Activated CD8-positive, alpha-beta memory T cell treated with anti-CD3 and anti-CD28 coated beads, Interleukin-2, amount 50 U/mL, for 24 hours (primary cell): ENCODE measurements at regions not wholly inside any gene's neighbourhood (a gene's known extent, or its start where the extent isn't known, plus 50 kb on each side); places are given as distances from the start of the nearest gene placed in this dataset.

ENCODE experiments used
- DNase-seq: peaks from one replicate; pipeline ENCODE4 v3.0.0-alpha.2; 2020; ENCODE audit errors: extremely low read depth

DNA sequence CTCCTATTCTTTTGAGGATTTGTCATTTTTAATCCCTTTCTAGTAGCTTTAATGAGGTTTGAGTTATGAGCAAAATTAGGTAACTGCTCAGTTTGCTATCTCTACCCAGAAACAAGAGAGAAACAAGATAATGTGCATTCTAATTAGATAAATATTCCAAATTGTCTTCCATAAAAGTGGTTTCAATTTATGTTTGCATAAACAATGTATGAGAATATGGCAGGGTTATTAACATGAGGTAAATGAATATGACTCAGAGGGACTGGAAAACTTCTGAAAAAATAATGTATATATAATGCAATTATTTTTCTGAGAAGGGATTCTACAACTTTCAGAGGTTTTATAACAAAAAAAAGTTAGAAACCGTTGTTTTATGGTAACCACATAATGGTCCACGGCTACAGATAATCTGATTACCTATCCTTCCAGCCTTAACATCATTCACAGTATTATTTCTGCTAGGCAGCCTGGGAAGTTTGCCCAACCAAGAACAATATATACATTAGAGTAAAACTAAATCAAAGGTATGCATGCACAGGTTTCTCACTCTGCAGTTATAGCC lies 101.2 kb downstream of the CRPPA start:
- no peak for DNase-seq

DNA sequence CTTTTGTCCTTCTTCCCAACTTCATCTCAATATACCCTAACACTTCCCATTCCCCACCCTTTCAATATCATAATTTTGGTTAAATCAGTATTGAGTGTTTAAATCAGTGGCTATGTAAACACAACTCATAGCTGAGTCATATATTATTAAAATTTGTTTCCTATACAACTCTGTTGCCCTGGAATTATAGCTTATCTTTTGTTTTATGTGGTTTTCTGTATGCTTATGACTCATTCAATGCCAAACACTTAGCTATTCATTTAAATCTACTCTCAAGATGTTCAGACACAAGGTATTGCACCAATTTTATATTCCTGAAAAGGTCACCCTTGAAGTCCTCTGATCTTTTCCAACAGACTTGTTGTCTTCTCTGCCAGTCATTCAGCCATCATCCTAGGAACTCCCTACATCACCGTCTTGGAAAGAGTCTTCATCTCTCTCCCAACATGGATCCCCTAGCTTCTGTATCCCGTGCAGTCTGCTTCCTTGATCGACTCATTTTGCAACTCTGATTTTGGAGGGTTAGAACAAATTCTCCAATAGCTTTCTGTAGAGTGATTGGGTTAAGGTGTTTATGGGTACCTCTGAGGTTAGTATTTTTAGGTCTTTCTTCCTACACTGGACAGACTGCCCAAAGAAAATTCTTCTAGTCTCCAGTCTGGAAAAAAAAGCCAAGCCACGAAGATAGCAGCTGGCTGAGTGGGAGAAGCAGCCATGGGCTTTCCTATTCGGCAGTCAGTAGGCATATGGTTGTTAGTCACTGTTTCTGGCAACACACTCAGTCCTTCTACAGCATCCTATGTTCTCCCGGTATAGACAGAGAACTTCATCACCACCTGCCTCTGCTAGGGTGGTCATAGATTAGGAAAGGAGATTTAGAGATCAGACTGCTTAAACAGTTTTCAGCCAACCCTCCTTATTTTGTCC lies 102.1 kb downstream of the CRPPA start:
- DNase-seq = no peak

DNA sequence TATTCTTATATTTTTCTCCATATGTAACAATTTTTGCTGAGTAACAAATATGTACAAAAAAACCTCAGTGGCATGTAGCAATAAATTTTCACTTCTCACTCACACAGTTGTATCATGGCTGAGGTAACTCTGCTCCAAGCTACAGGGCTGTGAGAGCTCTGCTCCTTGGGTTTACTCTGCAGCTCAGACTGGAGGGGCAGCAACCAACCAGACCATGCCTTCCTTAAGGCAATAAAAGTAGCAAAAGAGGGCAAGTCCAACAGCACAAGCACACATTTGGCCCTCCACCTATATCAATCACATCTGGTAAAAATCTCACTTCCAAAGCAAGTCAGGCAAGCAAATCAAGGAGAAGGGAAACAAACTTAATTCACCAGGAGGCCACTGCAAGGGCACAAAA lies 102.9 kb downstream of the CRPPA start:
- DNase-seq = no peak

DNA sequence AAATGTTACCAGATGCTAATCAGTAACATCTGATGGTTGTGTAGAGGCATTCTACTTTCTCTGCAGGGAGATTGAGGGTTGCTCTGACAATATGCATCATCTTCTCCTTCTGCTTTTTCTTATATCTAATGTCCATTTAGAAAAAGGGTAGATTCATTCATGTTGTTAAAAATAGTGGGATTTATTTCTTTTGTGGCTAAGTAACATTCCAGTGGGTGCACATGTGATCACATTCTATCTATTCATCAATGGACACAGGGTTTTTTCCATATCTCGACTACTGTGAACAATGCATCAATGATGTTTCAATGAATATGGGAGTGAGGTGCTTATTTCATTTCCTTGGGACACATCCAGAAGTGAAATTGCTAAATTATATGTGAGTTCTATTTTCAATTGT lies 103.9 kb downstream of the CRPPA start:
- DNase-seq = no peak

DNA sequence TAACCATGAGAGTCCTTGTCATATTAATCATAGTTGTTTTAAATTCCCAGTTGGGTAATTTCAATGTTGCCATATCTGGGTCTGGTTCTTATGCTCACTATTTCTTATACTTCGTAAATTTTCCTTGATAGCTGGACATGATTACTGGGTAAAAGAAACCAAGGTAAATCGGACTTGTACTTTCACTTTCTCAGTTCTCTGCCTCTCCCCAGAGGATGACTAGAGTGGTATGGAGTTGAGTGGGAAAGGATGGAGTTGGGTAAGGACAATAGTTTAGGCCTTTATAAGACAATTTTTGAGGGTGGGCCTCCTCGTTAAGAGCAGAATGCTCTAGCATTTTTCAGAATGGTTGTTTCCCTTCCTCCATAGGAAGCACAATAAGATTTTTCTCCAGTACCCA lies 106.1 kb downstream of the CRPPA start:
- no peak for DNase-seq

DNA sequence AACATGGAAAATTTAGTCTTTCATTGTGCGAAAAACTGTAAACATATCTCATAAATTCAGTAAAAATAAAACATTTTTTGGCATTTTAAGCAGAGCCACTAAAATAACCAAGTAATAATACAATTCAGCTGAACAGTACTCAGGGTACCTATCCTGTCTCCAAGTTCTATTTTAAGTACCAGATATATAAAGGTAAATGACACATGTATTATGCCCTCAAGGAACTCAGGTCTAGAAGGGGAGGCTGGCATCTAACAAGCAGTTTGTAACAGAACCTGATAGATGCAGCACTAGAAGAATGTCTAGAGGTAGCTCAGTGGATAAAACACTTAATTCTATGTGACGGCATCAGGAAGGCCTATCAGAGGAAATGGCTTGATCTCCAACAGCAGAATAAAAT lies 112.2 kb downstream of the CRPPA start:
- DNase-seq = no peak

DNA sequence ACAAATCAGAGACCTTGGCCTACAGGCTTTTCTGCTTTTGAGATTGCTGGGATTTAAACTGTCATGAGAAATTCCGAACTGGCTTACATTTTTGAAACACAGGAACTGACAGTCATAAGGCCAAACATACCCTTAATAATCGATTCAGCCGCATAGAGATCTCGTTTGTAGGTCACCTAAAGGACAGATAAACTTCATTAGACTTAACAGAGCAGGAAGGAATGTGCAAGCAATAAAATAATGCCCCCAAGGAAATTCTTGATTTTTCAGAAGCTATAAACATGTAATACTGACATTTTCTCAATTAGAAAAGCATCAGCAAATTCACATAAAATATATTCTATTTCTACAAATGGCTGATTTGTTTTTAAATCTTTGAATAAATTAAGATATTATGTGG lies 120.0 kb downstream of the CRPPA start:
- no peak for DNase-seq

DNA sequence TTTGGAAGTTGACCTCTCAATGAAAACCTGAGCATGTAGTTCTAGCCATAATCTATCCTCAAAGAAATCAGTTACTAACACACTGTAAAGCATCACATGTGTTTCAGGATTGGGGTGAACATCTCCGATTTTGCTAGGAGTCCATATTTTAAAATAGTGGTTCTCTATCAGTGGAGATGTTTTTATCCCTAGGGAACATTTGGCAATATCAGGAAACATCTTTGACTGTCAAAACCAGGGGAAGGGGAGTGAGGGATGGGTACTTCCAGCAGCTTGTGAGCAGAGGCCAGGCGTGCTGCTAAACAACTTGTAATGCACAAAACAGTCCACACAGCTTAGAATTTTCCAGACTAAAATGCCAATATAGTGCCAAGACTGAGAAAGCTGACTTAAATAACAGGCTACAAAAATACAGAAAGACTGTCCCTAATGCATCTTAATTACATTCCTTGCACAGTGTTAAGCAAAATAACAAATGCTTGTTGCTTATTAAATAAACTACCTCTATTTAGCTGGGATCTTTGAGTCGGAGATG lies 120.9 kb downstream of the CRPPA start:
- DNase-seq = no peak

DNA sequence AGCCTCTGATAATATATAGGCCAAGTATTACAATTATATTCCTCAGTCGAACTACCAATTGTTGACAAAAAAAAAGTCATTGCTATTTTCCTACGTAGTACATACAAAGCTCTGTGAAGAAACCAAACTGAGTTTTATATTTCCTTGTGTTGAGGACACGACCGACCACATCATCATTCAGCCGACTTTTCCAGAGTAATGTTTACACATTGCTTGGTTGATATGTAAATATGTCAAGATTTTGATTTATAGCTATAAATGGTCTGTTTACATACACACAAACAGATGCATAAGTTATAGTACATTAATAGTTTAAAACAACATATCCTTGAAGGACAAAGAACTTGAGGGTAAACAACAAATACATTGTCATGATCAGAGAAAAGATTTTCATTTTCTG lies 121.5 kb downstream of the CRPPA start:
- no peak for DNase-seq

DNA sequence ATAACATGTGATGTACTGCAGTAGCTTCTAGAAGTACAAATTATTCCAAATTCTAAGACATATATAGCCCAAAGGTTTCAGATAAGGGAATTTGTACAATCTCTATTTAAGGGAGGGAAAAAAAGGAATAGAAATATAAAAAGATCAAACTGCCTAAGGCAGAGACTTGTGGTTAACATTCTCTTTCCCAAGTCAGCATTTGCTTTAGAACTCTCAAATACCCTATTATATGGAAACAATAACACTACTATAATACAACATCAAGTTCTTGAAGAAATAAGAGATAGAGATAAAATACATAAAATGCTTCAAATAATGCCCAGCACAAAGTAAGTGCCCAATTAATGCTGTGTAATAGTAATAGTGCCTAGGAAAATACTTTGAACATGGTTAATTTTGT lies 123.1 kb downstream of the CRPPA start:
- no peak for DNase-seq

DNA sequence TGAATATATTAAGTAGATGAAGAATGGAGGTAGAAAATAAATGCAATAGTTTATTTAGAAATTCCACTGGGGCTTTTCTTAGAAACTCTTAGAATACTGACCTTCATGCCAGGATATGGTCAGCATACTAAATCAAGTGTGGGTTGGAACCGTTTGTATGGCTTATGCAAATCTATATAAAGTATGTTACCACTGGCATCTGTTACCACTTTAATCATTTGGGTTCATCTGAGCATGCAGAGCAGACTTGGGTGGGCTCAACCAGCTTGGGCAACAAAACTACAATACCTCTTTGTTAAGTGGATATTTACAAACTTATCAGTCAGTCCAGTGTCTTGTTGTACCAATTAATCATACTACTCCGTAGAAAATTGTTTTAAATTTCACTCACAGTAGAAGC lies 125.8 kb downstream of the CRPPA start:
- no peak for DNase-seq

DNA sequence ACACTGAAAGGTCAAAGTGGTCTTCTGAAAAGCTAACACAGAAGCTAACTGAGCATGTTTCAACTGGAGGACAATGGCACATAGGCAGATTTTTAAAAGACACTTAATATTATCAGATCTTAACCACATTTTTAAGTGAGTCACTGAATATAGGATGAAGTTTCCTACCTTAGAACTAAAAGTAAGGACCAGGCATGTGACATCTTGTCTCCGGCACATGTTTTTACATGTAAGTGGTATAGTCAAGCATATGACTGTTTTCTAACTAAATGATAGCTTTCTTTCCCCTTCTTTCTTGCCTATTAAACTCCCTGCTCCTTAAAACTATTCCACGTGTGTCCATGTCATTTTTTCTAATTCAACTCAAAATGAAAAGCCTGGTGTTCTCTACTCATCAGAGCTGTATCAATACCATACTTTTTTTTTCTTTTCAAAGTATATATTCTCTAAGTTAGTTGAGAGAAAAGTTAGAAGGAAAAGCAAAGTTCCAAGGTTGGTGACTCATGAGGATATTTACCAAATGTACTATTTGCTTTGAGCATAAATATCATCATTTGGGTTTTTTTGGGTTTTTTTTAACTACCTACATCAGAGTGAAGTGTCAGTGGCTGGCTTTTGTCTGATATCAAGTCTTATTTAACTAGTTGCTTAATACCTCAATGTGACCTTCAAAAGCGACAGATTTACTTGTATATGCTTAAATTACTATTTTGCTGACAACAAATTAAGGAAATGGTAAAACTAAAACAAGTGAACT lies 127.5 kb downstream of the CRPPA start:
- DNase-seq = no peak

DNA sequence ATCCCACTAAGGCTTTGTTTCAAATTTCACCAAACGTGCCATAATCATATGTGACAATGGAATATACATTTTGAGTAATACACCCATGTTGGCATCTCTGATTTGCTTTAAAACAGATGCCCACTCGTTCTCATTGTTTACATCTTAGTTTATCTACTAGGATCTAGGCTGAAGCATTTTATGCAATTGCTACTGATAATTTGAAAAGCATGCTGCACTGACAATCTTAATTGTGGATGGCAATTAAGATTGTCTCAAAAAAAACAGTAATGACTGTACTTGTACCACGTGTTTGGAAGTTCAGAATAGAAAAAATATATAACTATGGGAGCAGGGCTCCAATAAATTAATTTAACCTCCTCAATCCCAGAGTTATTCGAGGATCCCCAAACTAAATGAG lies 136.8 kb downstream of the CRPPA start:
- no peak for DNase-seq

DNA sequence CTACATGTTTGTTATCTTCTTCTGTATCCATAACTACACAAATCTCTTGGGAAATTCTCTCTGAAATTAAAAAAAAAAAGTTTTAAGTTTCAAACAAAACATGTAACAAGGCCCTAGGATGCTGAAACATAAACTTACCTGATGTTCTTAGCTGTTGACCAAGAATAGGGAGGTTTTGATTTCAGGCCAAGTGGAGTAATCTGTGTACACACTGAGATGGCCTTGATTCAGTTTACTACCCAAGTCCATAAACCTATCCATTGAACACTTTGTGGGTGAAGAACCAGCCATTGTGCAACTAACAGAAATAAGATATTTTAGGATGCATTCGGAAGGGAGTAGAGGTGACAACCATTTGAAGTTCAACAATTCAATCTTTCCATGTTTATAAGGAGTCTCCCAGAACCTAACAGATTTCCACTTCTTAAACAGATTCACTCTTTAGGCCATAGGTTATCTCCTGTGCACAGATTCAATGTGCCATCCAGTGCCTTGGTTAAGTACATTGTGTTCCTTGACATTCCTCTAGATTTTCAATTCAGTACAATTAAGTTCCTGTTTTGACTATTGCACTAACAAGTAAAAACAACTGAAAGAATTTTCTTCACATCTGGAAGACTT lies 143.1 kb downstream of the CRPPA start:
- DNase-seq = no peak

DNA sequence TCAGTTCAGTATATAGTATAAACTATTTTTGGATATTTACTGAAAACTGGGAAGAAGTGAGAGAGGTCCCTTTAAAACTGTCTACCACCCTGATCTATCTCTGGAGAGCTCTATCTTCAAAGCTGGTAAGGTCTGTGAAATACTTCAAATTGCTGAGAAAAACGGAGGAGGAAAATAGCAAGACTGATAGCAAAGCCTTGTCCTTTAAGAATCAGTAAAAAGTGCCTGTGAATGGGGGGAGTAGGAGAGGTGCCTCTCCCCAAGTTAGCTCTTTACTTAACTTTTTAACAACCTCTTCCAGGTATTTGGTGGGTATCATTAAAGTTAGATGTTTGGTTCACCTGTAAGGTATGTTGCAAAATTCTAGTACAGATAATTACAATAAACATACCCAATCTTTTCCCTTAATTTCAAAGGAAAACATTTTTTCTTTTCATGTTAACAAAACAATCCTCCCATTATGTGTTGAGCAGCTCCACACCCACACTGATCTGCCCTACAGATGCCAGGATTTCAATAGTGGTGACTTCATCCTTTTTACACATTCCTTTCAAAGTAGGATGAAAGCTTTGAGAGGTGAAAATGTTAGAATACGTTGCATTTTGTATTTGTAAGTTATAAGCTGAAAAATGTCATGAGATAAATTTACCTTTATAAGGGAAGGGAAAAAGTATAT lies 149.2 kb downstream of the CRPPA start:
- DNase-seq = no peak

DNA sequence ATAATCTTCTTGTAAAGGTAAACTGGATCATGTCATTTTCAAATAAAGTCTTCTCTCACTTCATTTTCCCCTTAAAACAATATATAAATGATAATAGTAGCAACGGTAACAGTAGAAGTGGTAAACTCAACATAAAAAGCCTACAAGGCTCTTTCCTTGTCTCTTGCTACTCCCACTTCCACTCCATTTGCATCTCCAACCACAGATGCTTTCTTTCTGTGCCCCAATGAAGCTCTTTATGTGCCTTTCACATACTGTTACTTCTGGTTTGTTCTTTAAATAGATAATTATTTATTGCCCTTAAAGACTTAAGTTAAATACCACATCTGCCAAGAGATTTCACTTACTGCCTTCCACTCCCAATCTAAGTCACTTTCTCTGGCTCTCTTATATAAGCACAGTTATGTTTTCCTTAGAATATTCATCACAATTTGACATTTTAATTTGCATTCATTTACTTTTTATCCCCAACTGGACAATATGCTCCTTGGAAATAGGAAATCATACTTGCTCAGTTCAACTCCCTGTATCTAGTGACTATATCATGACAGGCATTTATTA lies 149.9 kb downstream of the CRPPA start:
- DNase-seq = no peak

DNA sequence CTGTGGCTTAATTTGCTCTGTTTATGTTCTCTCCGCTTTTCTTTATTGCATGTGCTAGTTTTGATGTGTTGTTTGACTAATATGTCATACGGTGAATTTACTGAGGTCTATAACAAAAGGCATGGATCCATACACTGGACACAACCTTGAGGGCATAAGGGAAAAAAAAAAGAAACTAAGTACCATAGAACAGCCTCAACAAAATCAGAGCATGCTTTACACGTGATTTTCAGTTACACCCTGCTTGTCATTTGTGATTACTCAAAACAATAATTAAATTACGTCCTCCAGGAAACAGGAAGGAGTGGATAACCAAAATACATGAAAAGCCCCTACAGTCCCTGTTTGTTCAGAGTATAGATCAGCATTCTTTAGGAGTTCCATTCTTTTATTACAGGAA lies 150.5 kb downstream of the CRPPA start:
- DNase-seq = no peak

DNA sequence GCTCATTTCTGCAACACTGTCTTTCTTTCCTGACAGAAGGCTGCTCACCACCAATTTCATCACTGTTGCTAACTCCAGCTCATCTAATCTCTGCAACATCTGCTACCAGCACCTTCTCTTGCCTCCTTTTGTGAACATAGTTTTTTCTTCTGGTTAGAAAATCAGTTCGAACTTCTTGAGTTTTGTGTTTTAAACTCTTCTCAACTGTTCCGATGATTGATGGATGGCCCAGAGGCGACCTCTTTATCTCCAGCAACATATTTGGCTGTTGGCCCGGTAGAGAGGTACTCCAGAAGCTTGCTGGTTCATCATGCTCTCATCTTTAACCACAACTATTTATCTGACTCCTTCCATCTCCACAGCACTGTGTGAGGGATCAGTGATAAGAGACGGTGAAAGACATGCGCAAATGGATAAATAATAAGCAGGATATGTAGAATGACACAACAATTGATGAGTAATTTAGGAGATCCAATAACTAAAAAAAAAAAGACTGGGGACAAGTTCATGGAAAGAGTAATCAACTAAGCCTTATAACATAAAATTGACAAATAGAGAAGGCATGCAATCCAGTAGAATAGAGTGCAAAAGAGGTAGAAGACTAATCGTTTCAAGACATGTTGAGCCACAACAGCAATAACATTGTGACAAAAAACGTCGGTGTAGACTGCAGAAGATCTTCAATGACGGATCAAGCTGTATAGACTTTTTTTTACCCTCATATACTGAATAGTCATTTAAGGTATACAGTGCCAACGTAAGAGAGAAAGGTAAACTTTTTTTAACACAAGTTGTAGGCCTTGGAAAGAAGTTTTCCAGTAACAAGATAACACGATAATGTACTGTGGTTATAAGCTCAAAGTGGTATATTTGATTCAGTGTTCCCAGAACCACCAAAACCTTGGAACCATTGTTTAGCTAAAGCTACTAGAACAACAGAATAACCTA lies 152.2 kb downstream of the CRPPA start:
- no peak for DNase-seq

DNA sequence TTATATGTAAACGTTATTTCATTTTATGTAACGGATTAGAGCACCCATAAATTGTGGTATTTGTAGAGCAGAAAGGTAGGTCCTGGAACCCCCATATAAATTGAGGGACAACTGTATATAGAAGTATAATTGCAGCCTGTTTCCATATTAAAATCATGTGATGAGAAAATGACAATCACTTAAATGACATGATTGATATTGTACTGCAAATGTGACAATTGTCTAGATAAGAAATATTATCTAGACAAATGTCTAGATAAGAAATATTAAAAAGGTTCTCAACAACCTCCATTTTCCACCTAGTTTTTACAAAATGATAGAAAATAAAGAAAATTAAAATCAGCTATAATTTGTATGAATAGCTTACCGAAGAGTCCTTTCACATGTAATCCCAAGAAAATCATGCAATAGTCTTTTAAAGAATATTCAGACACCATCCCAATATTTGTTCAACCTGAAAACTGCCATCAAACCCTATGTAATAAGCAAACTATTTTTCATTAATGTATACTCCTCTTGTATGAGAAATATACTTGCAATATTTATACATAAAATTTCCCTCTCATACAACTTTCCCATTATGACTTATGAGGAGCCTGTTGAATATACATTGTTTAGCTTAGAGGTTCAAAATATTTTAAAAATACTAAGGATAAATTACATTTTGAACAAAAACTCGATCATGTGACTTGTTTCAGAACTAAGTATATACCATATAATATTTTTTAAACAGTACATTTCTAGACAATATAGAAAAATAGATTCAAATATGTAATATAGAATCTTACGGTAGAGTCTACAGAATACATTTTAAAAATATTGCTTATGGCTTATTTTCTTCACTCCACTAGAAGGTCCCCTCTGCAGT lies 153.2 kb downstream of the CRPPA start:
- DNase-seq = no peak
